IgD-negative memory B cell (primary cell): ENCODE measurements at regions not wholly inside any gene's neighbourhood (a gene's known extent, or its start where the extent isn't known, plus 50 kb on each side); places are given as distances from the start of the nearest gene placed in this dataset.
"Not testable (repeated sequence)": the region's sequence is repeated elsewhere in the genome, so short reads cannot be mapped to it uniquely, and the experiment has no call there.

ENCODE experiments used
- H3K27ac Mint-ChIP-seq, 3 donors: one replicate each; pipeline ENCODE4 v1.8.0; 2020 to 2022; ENCODE audit warnings: mild to moderate bottlenecking in 3 of 3, mixed read lengths in 3 of 3, moderate library complexity in 1 of 3
- H3K27me3 Mint-ChIP-seq: one replicate; pipeline ENCODE4 v1.8.0; 2021; ENCODE audit warnings: mixed read lengths
- H3K36me3 Mint-ChIP-seq: one replicate; pipeline ENCODE4 v1.8.0; 2020; ENCODE audit warnings: mild to moderate bottlenecking, mixed read lengths
- H3K4me1 Mint-ChIP-seq, 3 donors: one replicate each; pipeline ENCODE4 v1.8.0; 2020 to 2022; ENCODE audit warnings: mixed read lengths in 3 of 3, mild to moderate bottlenecking in 1 of 3
- H3K4me3 Mint-ChIP-seq, 4 donors: one replicate each; pipeline ENCODE4 v1.8.0; 2020 to 2022; ENCODE audit warnings: mild to moderate bottlenecking in 4 of 4, mixed read lengths in 4 of 4, moderate library complexity in 3 of 4
- H3K9me3 Mint-ChIP-seq, 3 donors: one replicate each; pipeline ENCODE4 v1.8.0; 2020 to 2021; ENCODE audit warnings: mixed read lengths in 3 of 3, mild to moderate bottlenecking in 1 of 3

GRCh38 chr10:8331896-8332729, 277.6 kb downstream of the GATA3 start:
- H3K27ac Mint-ChIP-seq, result peak overlapping the region in 1 of 3 donors; percentile 42

GRCh38 chr10:8332730-8333111, 278.2 kb downstream of the GATA3 start:
- Mint-ChIP-seq H3K4me1 (peaks cover 0 to 13% (median 2%) of the 10 kb centered on the region in 3 donors), H3K4me3 (peak overlapping the region in 3 of 4 donors; percentile 25 to 76 (median 54)), H3K27ac (peak overlapping the region in 2 of 3 donors; percentile 42 to 84), H3K36me3 (no peaks in the 10 kb centered on the region), H3K9me3 (peaks cover 0 to 5% (median 4%) of the 10 kb centered on the region in 3 donors), H3K27me3 (peaks cover 16% of the 10 kb centered on the region)

More at GRCh38 chr10:8331896-8332729, 277.6 kb downstream of the GATA3 start:
- H3K9me3 Mint-ChIP-seq, result peaks cover 0 to 5% (median 4%) of the 10 kb centered on the region in 3 donors
- H3K36me3 Mint-ChIP-seq, result no peaks in the 10 kb centered on the region
- H3K4me1 Mint-ChIP-seq, result peaks cover 0 to 13% (median 2%) of the 10 kb centered on the region in 3 donors
- peak overlapping the region in 3 of 4 donors; percentile 52 to 82 (median 76) for H3K4me3 Mint-ChIP-seq
- peaks cover 16% of the 10 kb centered on the region for H3K27me3 Mint-ChIP-seq

GRCh38 chr10:8334631-8335030, 280.1 kb downstream of the GATA3 start:
- Mint-ChIP-seq H3K27ac (no peak overlapping the region), H3K36me3 (no peaks in the 10 kb centered on the region), H3K4me1 (peaks cover 0 to 13% (median 2%) of the 10 kb centered on the region in 3 donors), H3K27me3 (peaks cover 16% of the 10 kb centered on the region), H3K4me3 (no peak overlapping the region), H3K9me3 (peaks cover 0 to 5% (median 2%) of the 10 kb centered on the region in 3 donors)

- peaks cover 8% of the 10 kb centered on the region for H3K27me3 Mint-ChIP-seq
Measured at GRCh38 chr10:8336629-8337331, 282.3 kb downstream of the GATA3 start.

GRCh38 chr10:8337332-8337651, 282.8 kb downstream of the GATA3 start:
- H3K36me3 Mint-ChIP-seq, result no peaks in the 10 kb centered on the region
- H3K9me3 Mint-ChIP-seq, result peaks cover 0 to 9% (median 0%) of the 10 kb centered on the region in 3 donors
- H3K4me1 Mint-ChIP-seq, result peaks cover 0 to 5% (median 2%) of the 10 kb centered on the region in 3 donors
- no peak overlapping the region for H3K4me3 Mint-ChIP-seq
- no peak overlapping the region for H3K27ac Mint-ChIP-seq
- peaks cover 3% of the 10 kb centered on the region for H3K27me3 Mint-ChIP-seq

More at GRCh38 chr10:8336629-8337331, 282.3 kb downstream of the GATA3 start:
- Mint-ChIP-seq H3K4me3 (no peak overlapping the region), H3K4me1 (peaks cover 0 to 10% (median 2%) of the 10 kb centered on the region in 3 donors), H3K9me3 (peaks cover 0 to 9% (median 0%) of the 10 kb centered on the region in 3 donors), H3K27ac (no peak overlapping the region), H3K36me3 (no peaks in the 10 kb centered on the region)

GRCh38 chr10:8338177-8338766, 283.8 kb downstream of the GATA3 start:
- peaks cover 0 to 9% (median 0%) of the 10 kb centered on the region in 3 donors for H3K9me3 Mint-ChIP-seq
- H3K4me1 Mint-ChIP-seq, result no peaks in the 10 kb centered on the region
- H3K27me3 Mint-ChIP-seq, result peaks cover 3% of the 10 kb centered on the region
- H3K36me3 Mint-ChIP-seq, result no peaks in the 10 kb centered on the region
- H3K27ac Mint-ChIP-seq, result no peak overlapping the region
- no peak overlapping the region for H3K4me3 Mint-ChIP-seq

GRCh38 chr10:8344756-8345155, 290.3 kb downstream of the GATA3 start:
- Mint-ChIP-seq H3K4me1 (no peaks in the 10 kb centered on the region), H3K27me3 (peaks cover 3% of the 10 kb centered on the region), H3K27ac (no peak overlapping the region), H3K4me3 (no peak overlapping the region), H3K36me3 (no peaks in the 10 kb centered on the region), H3K9me3 (peaks cover 0 to 3% (median 2%) of the 10 kb centered on the region in 3 donors)

- no peak overlapping the region for H3K27ac Mint-ChIP-seq
Measured at GRCh38 chr10:8346861-8347260, 292.4 kb downstream of the GATA3 start.

GRCh38 chr10:8347614-8348013, 293.1 kb downstream of the GATA3 start:
- not testable (repeated sequence) for H3K27ac Mint-ChIP-seq, H3K4me1 Mint-ChIP-seq, H3K4me3 Mint-ChIP-seq, H3K36me3 Mint-ChIP-seq, H3K27me3 Mint-ChIP-seq, H3K9me3 Mint-ChIP-seq

More at GRCh38 chr10:8346861-8347260, 292.4 kb downstream of the GATA3 start:
- H3K4me1 Mint-ChIP-seq, result no peaks in the 10 kb centered on the region
- no peak overlapping the region for H3K4me3 Mint-ChIP-seq
- H3K9me3 Mint-ChIP-seq, result peaks cover 0 to 2% (median 0%) of the 10 kb centered on the region in 3 donors
- H3K36me3 Mint-ChIP-seq, result no peaks in the 10 kb centered on the region
- H3K27me3 Mint-ChIP-seq, result no peaks in the 10 kb centered on the region

- no peaks in the 10 kb centered on the region for H3K36me3 Mint-ChIP-seq
- H3K27me3 Mint-ChIP-seq, result no peaks in the 10 kb centered on the region
- no peaks in the 10 kb centered on the region for H3K4me1 Mint-ChIP-seq
- H3K4me3 Mint-ChIP-seq, result no peak overlapping the region
- no peak overlapping the region for H3K27ac Mint-ChIP-seq
- peaks cover 0 to 2% (median 0%) of the 10 kb centered on the region in 3 donors for H3K9me3 Mint-ChIP-seq
Measured at GRCh38 chr10:8349610-8350249, 295.2 kb downstream of the GATA3 start.

GRCh38 chr10:8350250-8350967, 295.9 kb downstream of the GATA3 start:
- no peaks in the 10 kb centered on the region for H3K36me3 Mint-ChIP-seq
- no peak overlapping the region for H3K27ac Mint-ChIP-seq
- H3K9me3 Mint-ChIP-seq, result peaks cover 0 to 2% (median 0%) of the 10 kb centered on the region in 3 donors
- no peaks in the 10 kb centered on the region for H3K27me3 Mint-ChIP-seq
- H3K4me3 Mint-ChIP-seq, result no peak overlapping the region
- H3K4me1 Mint-ChIP-seq, result no peaks in the 10 kb centered on the region

GRCh38 chr10:8352171-8353075, 297.9 kb downstream of the GATA3 start:
- H3K27me3 Mint-ChIP-seq, result no peaks in the 10 kb centered on the region
- H3K36me3 Mint-ChIP-seq, result no peaks in the 10 kb centered on the region
- no peaks in the 10 kb centered on the region for H3K4me1 Mint-ChIP-seq
- no peak overlapping the region for H3K27ac Mint-ChIP-seq
- H3K9me3 Mint-ChIP-seq, result peaks cover 0 to 2% (median 0%) of the 10 kb centered on the region in 3 donors
- H3K4me3 Mint-ChIP-seq, result no peak overlapping the region

- no peaks in the 10 kb centered on the region for H3K4me1 Mint-ChIP-seq
- H3K27me3 Mint-ChIP-seq, result peaks cover 2% of the 10 kb centered on the region
- no peak overlapping the region for H3K4me3 Mint-ChIP-seq
- no peak overlapping the region for H3K27ac Mint-ChIP-seq
- H3K36me3 Mint-ChIP-seq, result no peaks in the 10 kb centered on the region
- H3K9me3 Mint-ChIP-seq, result no peaks in the 10 kb centered on the region
Measured at GRCh38 chr10:8356283-8356682, 301.8 kb downstream of the GATA3 start.
